Lower lobe of right lung (tissue), 2 donors: ENCODE measurements at regions not wholly inside any gene's neighbourhood (a gene's known extent, or its start where the extent isn't known, plus 50 kb on each side); places are given as distances from the start of the nearest gene placed in this dataset.

Source experiments
- ATAC-seq, 2 donors: fragments of 200-7000 bp; cut with Tn5 transposase; one replicate each; pipeline ENCODE4 v1.9.1; 2020 to 2022; ENCODE audit warnings: mild to moderate bottlenecking in 2 of 2, moderate library complexity in 2 of 2
- DNase-seq: peaks from one replicate; pipeline ENCODE4 v3.0.0-alpha.2; 2020
- H3K27ac ChIP-seq: fragments of 200-600 bp; one replicate; pipeline ENCODE4 v1.8.0; 2022
- H3K27me3 ChIP-seq: fragments of 200-600 bp; one replicate; pipeline ENCODE4 v1.8.0; 2022; ENCODE audit warnings: low read depth
- H3K36me3 ChIP-seq: fragments of 200-600 bp; one replicate; pipeline ENCODE4 v1.8.0; 2022; ENCODE audit warnings: mild to moderate bottlenecking
- H3K4me1 ChIP-seq: fragments of 200-600 bp; one replicate; pipeline ENCODE4 v1.8.0; 2022
- H3K4me3 ChIP-seq: fragments of 200-600 bp; one replicate; pipeline ENCODE4 v1.8.0; 2022; ENCODE audit warnings: mild to moderate bottlenecking
- H3K9me3 ChIP-seq: fragments of 200-600 bp; one replicate; pipeline ENCODE4 v1.8.0; 2022
- intact Hi-C: fragments of 100-400 bp; cut with DNase I; formaldehyde crosslinking; loops from one replicate; pipeline ENCODE4 v1.11.0; 2022
- TF ChIP-seq, protein P1 (sequence below): fragments of 200-600 bp; IDR thresholded peaks from one replicate; pipeline ENCODE4 v1.8.0; 2022; ENCODE audit warnings: antibody characterized with exemption, mild to moderate bottlenecking
- donor health status: DM: no; HTN: yes; CAD: no; lungs with severe emphysema.

DNA sequence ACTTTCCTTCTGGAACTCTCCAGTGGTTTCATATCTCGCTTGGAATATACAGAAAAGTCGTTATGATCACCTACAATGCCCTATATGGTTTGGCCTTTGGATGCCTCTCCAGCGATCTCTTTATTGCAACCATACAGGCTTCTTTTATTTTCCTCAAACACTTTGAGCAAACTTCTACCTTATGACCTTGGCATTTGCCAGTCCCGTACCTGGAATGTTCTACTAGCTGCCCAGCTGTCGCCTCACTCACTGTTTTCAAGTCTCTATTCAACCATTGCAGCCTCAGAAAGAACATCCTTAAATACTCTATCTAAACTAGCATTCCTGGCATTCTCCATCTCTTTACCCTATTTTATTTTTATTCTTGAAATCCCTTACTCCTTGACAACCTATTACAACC is 50.4 kb upstream of the NEDD9 start:
- TF ChIP-seq, protein P1, sequence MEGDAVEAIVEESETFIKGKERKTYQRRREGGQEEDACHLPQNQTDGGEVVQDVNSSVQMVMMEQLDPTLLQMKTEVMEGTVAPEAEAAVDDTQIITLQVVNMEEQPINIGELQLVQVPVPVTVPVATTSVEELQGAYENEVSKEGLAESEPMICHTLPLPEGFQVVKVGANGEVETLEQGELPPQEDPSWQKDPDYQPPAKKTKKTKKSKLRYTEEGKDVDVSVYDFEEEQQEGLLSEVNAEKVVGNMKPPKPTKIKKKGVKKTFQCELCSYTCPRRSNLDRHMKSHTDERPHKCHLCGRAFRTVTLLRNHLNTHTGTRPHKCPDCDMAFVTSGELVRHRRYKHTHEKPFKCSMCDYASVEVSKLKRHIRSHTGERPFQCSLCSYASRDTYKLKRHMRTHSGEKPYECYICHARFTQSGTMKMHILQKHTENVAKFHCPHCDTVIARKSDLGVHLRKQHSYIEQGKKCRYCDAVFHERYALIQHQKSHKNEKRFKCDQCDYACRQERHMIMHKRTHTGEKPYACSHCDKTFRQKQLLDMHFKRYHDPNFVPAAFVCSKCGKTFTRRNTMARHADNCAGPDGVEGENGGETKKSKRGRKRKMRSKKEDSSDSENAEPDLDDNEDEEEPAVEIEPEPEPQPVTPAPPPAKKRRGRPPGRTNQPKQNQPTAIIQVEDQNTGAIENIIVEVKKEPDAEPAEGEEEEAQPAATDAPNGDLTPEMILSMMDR: no peak
- ATAC-seq: peak in 1 of 2 donors; percentile 32
- peaks cover 5% of the 10 kb centered on the region for H3K9me3 ChIP-seq
- H3K4me1 ChIP-seq: peaks cover 25% of the 10 kb centered on the region
- intact Hi-C loops: no loop called here
- DNase-seq: no peak
- no peaks in the 10 kb centered on the region for H3K36me3 ChIP-seq
- no peaks in the 10 kb centered on the region for H3K27me3 ChIP-seq
- H3K4me3 ChIP-seq: no peak overlapping the region
- no peak overlapping the region for H3K27ac ChIP-seq
